GF-D8 (cell line): ENCODE measurements at regions not wholly inside any gene's neighbourhood (a gene's known extent, or its start where the extent isn't known, plus 50 kb on each side); places are given as distances from the start of the nearest gene placed in this dataset.
"Not testable (repeated sequence)": the region's sequence is repeated elsewhere in the genome, so short reads cannot be mapped to it uniquely, and the experiment has no call there.

Source experiments
- DNase-seq: peaks from one replicate; lab custom pipeline; 2025; lab: John Stamatoyannopoulos, UW

DNA sequence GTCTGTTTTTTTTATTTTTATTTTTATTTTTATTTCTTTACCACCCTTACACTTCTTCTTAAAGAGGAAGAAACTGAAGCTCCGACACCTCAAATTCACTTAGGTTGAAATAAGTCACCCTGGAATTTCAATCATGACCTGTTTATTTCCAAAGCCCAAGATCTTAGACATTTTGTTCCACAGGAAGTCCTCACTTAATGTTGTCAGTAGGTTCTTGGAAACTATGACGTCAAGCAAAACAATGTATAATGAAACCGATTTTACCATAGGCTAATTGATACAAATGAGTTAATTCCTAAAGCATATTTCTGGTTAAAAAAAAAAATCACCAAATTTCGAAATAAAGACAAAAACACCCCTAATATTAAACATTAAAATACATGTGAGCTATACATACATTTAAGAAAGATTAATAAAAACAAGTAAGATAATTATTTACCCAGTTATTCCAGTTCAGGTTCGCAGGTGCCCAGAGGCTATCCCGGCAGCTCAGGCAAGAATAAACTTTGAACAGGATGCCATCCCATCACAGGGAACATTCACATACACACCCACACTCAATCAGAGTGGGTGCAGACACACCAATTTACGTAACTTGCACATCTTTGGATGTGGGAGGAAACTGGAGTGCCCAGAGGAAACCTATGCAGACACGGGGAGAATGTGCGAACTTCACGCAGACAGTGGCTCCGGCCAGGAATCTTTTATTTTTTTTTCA is 391.0 kb downstream of the RAP2B start:
- no peak for DNase-seq

DNA sequence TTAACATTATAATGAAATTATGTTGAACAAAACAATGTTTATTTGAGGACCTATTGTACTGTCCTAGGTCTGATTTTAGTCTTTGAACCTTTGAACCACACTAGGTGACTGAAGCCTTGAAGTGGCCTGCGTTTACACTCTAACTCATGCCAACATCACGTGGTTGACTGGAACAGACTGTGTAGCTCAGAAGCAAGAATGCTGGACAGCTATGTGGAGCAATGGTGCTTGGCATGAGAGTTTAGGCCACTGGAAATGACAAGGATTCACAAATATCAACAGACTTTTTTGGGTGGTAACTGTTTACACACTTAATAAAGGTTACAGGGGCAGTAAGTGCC is 391.5 kb downstream of the RAP2B start:
- DNase-seq, result no peak

DNA sequence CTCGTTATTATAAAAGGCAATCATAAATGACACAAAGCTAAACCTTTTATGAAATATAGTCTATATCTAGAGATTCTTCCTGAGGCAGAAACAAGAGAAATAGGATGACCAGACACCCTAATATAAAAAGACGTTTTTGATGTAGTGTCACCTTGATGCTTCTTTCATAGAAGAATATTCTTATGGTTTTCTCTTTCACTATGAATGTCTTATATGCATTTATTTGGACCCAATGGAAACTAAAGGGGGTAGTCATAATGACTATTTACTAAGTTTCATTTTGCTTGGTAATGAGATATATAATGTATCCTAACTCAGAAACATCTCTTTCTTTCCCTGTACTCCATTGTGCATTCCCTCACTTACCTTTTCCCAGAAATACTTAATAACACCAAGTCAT is 393.9 kb downstream of the RAP2B start:
- DNase-seq, result no peak

DNA sequence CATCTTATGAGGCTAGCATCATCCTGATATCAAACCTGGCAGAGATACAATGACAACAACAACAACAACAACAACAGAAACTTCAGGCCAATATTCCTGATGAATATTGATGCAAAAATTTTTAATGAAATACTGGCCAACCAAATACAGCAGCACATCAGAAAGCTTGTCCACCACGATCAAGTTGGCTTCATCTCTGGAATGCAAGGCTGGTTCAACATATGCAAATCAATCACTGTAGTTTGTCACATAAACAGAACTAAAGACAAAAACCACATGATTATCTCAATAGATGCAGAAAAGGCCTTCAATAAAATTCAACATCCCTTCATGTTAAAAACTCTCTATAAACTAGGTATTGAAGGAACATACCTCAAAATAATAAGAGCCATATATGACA is 397.3 kb downstream of the RAP2B start:
- DNase-seq, result not testable (repeated sequence)

DNA sequence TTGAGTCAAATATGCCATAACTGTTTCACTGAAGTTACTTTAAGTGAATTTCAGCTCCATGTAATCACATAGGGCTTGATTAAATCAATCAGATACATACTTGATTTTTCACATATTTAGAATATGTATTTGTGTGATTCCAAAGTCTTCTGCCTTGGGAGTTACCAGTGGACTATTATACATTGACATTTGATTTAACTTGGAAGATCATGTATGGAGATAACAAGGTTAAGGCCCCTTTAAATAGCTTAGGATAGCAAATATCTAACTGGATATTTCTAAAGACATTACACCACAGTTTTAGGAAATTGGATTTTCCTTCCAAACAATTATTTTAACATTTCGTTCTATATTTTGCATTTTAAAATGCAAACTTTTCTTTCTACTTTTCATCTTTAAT is 405.0 kb downstream of the RAP2B start:
- DNase-seq, result no peak

DNA sequence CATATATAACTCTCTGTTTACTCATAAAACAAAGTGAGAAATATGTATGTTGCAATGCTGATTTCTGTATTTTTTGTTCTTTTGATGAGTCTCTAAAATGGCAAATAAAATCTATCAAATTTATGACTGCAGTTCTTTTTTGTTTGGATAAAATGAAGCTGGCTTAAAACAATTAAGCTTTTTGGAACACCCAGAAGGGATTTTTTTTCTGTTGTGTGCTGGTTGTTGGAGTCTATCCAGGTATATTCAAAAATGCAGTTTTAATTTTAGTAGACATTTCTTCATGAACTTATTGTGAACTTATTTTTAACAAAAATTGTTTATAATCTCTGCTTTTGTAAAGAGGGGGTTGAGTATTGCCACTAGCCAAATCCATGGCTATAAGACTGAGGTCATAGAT is 405.5 kb downstream of the RAP2B start:
- DNase-seq, result no peak

DNA sequence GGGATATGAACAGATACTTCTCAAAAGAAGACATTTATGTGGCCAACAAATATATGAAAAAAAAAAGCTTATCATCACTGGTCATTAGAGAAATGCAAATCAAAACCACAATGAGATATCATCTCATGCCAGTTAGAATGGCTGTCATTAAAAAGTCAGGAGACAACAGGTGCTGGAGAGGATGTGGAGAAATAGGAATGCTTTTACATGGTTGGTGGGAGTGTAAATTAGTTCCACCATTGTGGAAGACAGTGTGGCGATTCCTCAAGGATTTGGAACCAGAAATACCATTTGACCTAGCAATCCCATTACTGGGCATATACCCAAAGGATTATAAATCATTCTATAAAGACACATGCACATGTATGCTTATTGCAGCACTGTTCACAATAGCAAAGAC is 408.5 kb downstream of the RAP2B start:
- DNase-seq, result not testable (repeated sequence)

DNA sequence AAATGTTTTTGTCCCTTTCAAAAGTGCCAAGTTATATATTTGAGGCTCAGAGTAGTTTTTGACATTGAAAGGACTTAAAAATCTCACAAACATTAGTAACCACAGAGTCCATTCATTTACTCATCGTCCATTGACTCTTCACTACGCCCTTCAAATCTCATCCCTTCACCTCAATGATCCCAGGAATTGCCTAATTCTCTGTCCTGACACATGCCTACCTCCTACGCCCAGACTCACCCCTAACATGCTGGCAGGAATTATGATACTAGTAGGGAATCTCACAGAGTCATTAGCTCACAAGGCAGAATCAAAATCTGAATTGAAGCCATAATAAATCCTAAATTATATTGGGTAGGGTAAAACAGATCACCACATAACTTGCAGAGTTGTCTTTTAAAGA is 410.1 kb downstream of the RAP2B start:
- DNase-seq, result no peak

DNA sequence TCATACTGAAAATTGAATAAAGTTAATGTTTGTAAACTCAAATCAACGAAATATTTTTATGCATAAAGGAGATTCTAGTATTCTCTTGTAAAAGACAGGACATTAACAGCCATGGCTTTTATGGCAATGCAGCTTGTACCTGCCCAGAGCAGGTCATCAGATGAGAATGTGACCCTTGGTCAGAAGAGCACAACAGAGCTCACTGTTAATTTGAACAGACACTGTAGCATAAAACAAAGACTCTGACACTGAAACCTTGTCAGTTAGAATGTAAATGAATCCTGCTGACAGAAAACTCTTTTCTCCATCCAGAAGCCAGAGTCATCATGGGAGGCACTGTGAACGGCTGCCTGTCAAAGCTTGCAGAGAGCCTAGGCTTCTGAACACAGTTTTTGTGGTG is 410.6 kb downstream of the RAP2B start:
- DNase-seq, result no peak

DNA sequence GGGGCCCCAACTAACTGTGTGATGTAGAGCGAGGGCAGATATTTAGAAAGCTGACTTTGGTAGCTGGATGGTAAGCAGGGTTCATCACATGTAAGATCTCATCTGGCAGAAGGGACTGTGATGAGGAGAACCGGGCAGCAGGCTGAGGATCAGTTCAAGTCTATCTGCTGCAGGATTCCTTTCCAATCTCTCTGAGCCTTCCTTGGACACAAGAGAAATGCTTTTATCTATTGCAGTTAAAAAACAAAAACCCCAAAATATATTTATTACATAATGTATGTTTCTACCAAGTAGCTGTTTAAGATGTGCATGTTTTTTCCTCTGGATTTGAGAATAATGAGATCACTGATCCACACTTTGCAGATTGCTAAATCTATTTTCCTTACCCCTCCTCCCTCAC is 411.5 kb downstream of the RAP2B start:
- DNase-seq, result no peak

DNA sequence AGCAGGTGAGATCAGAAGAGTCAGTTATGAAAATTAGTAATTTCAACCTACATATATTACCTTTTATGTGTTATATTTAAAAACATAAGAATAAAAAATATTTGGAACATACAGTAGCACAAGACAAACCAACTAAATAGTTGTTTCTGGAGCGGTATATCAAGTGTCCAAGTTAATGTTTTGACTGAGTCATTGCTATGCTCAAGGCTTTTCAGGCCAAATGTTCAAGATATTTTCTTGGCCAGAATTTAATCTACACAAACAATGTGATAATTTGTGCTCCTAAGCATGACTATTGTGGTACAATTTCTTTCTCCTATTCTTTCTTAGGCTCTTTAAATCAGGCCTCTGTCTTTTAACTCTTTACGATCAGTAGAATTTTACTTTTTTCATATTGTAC is 412.4 kb downstream of the RAP2B start:
- DNase-seq, result no peak

DNA sequence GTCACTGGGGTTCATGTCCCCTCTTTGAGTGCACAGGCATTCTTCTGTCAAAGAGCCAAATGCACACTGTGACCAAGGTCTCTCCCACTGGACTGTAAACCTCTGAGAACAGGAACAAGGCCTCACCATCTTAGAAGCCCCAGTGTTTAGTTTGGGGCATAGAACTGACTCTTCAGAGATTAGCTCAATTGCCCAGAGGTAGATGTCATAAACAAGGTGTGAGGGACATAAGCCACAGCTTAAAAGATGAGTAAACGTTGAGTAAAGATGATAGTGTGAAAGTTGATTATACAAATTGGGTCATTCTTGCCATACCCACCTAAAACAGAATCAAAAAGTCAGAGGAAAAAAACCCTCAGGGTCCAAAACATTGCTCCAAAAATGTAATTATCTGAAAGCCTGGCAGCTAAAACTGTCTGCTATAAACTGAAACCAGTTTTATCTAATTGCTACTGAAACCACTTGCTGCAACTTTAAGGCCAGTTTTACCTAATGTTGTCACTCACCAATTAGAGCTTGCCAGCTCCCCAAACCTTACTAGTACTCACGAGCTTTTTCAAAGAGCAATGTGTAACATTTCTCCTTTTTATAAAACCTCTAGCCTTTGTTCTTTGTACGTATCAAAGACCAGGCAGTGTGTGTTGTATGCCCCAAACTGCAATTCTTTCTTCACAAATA is 415.2 kb downstream of the RAP2B start:
- DNase-seq, result no peak

DNA sequence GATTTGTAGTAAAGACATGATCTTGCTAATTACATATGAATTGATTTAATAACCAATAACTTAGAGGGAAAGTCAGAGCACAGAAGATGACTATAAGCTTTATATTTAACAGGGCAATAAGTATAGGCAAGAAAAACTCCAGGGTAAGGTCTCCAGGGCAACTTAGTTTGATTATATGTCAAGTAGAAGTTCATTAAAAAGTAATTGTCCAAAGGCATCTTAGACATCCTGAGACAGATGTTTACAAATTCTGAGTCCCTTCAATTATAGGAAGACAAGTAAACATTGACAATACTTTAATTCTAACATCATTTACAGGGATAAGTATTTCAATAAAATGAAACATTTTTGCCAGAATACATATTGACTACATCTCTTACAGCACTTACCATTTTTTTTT is 416.0 kb downstream of the RAP2B start:
- DNase-seq, result no peak

DNA sequence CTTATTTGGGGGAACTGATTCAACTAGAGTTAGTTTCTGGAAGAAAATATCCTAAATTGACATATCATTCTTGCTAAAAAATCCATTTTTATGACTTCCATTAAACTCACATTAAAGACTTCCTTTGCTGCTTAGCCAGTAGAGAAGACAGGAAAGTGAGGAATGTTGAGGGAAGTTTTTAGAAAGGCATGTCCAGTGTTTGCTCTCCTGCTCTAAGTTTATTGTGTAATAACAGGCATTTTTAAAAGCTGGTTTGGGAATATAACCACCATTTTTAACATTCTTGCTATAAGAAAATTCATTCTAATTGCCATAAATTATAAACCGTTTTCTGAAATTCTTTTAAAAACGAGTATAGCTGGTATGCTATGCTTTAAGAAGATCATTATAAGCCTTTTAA is 428.0 kb downstream of the RAP2B start:
- no peak for DNase-seq

DNA sequence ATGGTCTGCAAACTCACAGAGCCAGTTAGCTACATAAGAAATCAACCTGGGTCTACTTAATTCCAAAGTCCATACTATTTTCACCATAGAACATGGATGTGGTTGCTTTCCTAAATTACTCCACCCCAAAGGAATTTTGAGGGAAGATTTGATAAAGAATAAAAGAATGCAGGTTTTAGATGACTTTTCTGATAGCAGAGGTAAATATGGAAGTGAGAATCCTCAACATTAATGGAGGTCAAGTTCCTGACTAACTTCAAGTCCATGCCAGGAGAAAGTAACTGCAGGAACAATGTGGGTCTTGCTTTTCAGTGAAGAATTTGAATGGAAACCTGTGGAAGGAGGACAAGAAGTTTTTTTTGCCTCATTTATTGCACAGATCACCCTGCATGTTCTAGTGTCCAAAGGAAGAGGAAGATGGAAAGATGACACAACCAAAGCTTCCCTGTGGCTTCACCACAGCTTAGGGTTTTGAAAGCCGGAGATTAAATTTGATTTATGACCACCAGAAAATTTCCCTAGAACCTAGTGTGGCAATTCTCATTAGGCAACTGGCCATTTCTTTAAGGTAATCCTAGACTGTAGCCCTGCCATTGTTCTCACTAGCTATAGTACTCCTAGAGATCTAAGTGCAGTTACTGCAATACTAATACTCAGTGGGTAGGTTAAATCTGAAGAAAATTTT is 429.7 kb downstream of the RAP2B start:
- DNase-seq, result peak; percentile 53

DNA sequence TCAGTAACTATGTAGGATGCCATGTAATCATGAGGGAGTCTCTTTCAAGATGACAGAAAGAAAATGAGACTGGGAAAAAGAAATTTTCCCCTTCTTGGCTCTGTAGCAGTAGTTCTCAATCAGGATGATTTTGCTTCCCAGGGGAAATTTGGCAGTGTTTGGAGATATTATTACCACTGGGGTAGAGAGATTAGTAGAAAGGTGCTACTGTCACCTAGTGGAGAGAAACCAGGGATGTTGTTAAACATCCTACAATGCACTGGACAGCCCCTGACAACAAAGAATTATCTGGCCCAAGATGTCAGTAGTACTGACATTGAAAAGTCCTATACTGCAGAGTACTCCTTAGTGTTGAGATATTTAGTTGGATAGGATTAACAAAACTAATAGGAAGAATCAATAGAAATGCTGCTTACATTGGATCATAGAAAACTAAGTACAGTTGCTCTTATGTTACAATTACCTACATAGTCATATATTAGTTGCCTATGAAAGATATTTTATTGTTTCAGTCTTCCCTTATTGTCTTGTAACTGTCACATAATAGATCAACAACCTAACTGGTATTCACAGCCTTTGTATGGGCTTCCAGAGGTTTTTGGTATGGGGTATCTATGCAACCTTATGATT is 433.3 kb downstream of the RAP2B start:
- no peak for DNase-seq

DNA sequence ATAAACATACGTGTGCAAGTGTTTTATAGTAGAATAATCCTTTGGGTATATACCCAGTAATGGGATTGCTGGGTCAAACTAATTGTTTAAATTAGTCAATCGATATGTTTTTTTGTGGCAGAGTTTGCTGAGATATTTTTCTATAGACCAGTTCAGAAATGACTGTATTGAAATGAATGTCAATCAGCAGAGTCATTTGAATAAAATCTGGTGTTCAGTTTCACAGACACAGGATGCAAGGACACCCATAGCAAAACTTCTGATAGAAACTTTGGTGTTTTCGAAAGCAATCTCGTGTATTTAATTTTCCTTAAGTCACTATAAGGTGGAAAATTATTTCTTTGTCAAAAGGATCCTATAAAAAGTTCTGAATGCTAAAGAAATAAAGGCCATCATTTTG is 434.4 kb downstream of the RAP2B start:
- DNase-seq, result no peak

DNA sequence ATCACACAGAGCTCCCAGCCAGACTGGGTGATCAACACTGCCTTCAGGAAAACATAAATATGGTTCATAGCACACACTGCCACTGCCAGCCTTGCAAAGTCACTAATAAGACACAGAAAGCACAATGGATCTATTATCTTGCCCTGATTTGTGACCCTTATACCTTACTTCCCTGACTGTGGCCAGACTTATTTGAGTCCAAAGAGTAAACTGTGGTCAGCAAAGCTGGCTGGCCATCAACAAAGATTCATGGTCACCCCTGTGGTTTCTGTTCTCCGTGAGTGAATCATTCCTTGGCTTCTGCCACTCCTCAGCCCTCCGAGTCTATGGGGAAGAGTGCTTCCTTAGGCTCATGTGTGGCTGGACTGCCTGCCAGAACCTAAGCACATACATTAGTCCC is 437.7 kb downstream of the RAP2B start:
- DNase-seq, result no peak

DNA sequence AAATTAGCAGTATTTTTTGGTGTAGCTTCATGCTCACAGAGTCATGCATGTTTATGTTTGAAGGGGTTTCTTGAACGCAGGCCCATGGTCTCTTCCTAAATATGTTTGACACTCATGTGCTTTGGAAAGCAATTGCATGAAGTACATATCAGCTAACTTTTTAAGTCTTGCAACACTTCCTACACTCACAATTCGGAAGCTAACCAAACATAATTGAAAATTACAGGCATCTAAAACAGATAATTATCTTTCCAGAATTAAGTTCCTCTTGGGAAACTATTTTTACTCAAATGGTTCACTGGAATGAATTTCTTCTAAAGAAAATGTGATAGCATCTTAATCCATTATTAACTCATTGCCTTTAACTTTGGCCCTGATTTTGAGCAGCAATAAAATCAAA is 438.9 kb downstream of the RAP2B start:
- no peak for DNase-seq

DNA sequence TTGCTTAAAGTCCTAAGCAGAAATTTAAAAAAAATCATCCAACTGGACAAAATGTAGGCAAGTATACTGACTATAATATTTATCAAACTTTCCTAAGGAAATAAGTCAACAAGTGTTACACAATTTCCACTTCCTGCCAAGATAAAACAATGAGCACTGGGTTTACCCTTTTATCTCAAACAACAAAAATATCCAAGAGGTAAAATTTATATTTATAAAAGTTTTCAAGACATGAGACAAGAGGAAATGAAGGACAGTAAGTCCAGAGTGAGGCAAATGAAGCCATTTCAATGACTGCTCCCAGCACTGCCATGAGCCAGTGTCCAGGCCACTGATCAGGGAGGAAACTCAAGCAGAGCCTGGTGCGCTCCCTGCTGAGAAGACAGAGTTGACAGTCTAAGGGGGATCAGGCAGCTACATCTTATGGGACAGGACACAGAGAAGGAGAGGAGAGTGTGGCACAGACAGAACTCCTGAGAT is 439.4 kb downstream of the RAP2B start:
- DNase-seq, result no peak

DNA sequence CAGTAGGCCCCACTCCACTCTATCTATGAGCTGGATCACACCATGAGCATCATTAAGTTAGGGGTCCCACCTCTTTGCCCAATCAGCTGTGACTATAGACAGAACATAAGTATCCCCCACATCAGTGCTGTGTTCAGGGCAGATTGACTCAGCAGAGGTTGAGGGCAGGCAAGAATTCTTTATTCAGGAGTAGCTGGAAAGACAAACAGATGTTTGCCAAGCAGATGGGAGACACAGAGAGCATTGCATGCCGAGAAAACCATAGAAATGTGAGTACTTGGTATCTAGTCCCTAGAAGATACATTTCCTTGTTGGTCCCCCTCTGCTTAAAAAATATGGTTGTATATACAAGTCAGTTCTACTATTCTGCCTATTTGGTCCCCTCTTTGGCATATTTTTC is 440.8 kb downstream of the RAP2B start:
- DNase-seq, result no peak

DNA sequence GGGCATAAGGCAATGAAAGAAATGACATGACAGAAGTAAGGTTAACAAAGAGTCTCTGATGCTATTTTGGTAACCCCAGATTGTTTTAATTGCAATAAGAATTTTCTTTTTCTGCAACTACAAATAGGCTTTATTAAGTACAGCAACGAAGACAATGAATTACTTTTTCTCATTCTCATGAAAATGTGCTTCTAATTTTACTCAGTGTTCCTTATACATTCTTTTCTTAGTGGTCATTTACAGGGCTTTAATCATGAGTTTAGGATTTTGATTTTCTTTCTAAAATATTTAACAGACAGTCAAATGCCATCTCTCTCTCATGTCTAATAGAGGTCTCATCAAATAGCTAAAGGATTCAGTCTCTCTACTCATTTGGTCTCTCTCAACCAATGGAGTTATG is 452.1 kb downstream of the RAP2B start:
- no peak for DNase-seq

DNA sequence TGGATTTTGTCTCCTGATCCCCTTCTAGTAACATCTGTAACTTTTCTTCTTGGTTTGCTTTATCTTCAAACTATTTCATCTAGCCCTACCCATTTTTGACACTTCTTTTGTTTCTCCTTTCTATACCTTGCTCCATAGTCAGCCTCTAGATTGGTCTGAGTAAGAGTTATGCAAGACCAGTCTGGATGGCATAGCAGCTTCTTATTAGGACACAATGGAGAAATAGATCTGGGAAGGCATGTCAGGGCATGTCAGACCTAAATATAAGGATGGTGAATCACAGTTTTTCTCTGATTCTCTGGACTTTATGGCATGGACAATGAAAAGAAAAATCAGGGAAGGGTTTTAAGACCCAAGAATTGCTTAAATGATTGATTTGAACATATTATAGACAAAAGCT is 452.5 kb downstream of the RAP2B start:
- DNase-seq, result no peak
